SH-SY5Y (cell line): ENCODE measurements at regions not wholly inside any gene's neighbourhood (a gene's known extent, or its start where the extent isn't known, plus 50 kb on each side); places are given as distances from the start of the nearest gene placed in this dataset.

Experiments used
- GATA2 ChIP-seq: IDR thresholded peaks from 2 replicates; pipeline ENCODE4 v1.6.1; 2011; ENCODE audit warnings: mild to moderate bottlenecking, low read depth, low read length
- GATA3 ChIP-seq: IDR thresholded peaks from 2 replicates; pipeline ENCODE4 v1.6.1; 2011; ENCODE audit warnings: low read depth, mild to moderate bottlenecking, low read length, moderate library complexity

- no peak for TF ChIP-seq GATA3
- no peak for TF ChIP-seq GATA2
These were observed 118.0 kb upstream of the RPL38 start for GRCh38 chr17:74085434-74085833.
